ENCODE measurements at regions not wholly inside any gene's neighbourhood (a gene's known extent, or its start where the extent isn't known, plus 50 kb on each side); places are given as distances from the start of the nearest gene placed in this dataset.

GRCh38 chr11:19321351-19321750, 80.6 kb upstream of the E2F8 start:
- TF ChIP-seq REST (IDR thresholded peaks at IDR 0.05; ENCODE audit: insufficient read depth in 1 of 2, low read depth in 2 of 2, low read length in 2 of 2) = no peak
- TF ChIP-seq POLR2AphosphoS5 (IDR thresholded peaks at IDR 0.05; ENCODE audit: low read depth, low read length) = no peak
- no peak for TF ChIP-seq TAF1 (IDR thresholded peaks at IDR 0.05; ENCODE audit: borderline replicate concordance, insufficient read depth, low read length)
- TF ChIP-seq SIN3A (IDR thresholded peaks at IDR 0.05; ENCODE audit: borderline replicate concordance, insufficient read depth, low read length) = no peak

Data from PFSK-1 (cell line).